GM21367 (cell line): ENCODE measurements at regions not wholly inside any gene's neighbourhood (a gene's known extent, or its start where the extent isn't known, plus 50 kb on each side); places are given as distances from the start of the nearest gene placed in this dataset.

ENCODE experiments used
- ATAC-seq: cut with Tn5 transposase; IDR thresholded peaks from one replicate; pipeline ENCODE4 v1.9.1; 2021; ENCODE audit not compliant: unreplicated experiment

DNA sequence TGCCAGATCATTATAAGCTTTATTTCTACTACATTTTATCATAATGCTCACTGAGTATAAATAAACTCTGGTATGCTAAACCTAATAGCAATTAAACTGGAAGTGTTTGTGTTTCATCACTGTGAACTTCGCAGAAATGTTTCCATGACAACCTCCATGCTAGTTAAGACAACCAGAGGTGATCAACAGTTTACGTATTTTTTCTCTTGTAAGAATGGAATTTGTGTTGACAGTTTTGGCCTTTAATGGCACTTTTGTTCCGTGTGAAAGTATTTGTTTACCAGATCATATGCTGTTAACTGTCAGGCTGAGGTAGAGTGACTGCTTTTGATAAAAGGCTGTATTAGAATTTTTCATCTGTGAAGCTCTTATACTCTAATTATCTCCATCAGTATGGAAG lies 212.1 kb upstream of the PPP1R3A start:
- ATAC-seq: no peak

DNA sequence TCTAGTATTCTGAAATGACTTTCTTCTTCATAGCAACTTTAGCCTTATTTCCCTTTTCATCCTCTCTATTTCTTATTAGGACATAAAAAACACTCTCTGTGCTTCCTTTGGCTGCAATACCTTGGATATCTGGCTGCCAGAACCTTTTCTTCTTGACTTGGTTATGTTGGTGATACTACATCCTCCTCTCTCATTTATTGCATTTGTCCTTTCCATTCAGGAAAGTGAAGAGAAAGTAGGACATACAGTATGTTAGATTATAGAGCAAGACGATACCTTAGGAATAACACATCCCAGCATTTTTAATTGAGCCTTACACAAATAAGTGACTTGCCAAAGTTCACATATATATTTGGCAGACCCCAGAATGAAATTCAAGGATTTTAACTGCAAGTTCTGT lies 210.1 kb upstream of the PPP1R3A start:
- no peak for ATAC-seq

DNA sequence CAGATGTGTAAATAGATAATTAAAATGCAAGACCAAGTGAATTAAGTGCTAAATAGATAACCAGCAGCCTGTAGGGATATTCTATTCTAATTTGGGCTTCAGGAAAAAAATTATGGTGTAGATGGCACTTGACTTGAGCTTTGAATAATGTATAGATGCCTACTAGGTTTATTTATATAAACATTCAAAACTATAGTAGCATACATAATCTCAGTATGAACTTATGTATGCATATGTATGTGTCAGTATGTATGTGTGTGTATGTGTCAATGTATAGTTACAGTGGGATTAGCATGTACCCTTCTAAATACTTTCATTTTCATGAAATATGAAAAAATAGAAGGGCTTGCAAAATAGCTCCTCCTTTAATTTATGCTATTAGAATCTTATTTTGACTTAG lies 207.3 kb upstream of the PPP1R3A start:
- ATAC-seq: no peak

DNA sequence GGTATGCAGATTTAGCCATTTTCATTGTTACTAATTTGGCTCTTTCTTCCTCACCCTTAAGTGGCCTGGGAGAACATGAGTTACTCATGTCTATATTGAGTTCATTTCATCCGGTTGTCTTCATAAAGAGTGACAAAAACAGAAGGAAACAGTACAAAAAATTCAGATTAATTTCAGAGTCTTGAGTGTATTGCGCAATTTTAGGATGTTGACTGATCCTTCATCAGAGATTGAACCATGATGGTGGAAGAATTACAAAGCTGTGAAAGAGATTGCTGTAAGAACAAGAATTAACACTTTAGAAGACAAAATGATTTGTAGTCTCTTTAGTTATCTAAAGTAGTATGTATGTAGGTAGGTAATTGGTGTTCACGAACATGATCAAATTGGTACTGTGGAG lies 194.0 kb upstream of the PPP1R3A start:
- no peak for ATAC-seq

DNA sequence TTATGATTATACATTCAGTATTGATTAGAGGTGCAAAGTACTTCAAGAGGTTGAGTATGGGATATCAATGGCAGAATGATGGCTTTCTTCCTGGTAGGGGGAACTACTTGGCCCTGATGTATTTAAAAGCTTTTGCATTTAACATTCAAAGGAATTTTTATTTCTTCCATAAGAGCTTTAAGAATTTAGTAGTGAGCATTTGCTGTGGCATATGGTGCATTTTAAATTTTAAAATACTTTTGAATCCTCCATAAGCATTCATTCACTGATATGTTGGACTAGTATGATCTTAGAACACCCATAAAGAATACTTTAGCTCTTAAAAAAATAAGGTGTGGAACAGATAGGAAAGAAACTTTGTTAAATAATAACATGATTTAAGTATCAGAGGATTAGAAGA lies 191.9 kb upstream of the PPP1R3A start:
- no peak for ATAC-seq

DNA sequence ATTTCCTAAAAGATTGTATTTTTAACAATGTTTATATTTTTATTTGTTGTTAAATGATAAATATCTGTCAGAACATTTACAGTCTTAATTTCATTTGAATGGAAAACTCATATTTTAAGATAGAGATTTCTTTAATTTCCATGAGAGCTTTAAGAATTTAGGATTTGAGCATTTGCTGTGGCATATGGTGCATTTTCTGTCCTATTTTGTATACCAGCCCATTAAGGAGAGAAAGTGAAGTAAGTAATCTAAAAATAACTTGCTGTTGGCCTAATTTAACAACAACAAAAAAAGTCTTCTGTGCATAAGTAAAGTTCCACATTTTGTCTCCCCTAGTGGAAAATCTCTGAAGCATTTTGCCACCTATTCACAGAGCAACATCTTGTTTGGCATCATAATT lies 190.9 kb upstream of the PPP1R3A start:
- ATAC-seq: no peak

DNA sequence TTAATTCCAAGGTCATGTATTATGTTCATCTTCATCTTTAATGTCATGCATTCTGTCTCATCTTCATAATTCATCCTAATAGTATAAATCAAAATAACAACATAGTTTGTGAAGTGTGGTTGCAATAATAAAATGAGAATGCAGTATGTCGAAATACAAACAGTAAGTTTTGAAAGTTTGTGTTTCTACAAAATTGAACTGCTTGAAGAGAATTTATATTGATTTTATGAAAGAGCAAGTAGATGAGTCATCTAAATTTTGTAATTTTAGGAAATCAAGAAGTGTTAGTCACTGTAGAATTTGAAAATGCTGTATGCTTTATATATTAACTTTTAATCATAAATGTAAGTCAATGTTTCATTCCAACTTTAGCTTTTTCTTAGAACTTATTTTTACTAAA lies 190.5 kb upstream of the PPP1R3A start:
- ATAC-seq: no peak

DNA sequence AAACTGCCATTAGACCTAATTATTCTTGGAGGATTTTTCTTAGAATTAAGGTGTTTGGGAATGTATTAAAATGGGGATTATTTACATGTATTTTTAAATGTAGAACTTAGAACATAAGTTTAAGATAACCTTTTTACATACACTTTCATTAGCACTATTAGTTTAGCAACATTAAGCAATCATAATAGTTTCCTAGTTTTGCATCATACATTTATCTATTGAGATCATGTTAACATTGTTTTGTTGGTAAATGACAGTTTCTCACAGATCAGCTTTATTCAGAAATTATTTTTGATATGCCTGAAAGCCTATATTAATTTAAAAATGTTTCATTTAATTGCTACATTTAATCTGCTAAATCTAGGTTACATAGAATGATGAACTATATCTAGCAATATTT lies 189.7 kb upstream of the PPP1R3A start:
- no peak for ATAC-seq

DNA sequence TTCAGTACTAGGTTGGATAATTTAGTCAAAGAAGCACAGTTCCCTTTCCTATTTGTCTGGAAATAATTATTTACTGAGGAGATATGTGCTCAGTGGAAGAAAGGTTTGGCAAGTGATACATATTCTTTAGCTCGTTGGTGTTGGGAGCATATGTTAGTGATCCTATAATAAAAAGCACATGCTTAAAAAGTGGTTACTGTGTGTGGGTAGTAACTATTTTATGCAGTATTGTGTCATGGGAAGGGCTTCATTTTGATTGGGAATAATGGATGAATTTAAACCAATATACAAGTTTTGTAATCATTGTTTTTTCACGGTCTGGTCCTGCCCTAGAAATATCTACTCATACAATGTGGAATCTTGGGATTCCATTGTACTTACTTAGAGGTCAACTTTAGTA lies 188.7 kb upstream of the PPP1R3A start:
- ATAC-seq: no peak

DNA sequence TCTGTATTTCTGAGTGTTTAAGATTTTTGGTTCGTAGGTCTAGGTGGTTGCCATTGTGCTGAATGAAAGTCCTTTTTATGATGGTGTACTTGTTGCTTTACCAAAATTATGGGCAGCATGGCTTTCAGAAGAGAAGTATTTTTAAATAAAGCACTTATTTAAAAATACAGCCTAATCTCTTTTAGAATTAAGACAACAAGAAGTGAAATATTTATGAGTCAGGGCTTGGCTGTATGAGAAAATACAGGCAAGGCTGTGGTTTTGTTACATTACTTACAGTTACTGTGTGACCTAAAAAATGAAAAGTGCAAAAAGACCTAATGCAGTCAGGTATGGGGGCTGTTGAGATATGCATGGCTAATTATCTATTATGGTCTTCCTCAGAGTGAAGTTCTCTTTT lies 185.2 kb upstream of the PPP1R3A start:
- no peak for ATAC-seq

DNA sequence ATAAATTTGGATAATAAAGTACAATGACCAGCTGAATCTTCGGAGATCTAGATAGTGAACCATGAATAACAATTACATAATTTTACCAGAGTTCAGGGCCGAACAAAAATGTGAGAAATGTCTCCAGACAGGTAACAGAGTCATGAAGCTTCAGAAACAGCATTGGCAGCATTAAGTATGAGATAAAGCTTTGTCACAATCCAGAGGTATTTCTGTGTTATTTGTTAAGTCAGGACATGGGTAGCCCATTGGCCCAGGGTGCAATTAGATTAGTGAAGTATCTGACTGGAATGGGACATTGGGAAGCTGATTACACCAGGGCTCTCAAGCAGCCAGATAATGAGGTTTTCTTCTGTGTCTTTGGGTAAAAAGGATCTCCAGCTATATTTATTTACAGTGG lies 184.2 kb upstream of the PPP1R3A start:
- ATAC-seq: no peak

DNA sequence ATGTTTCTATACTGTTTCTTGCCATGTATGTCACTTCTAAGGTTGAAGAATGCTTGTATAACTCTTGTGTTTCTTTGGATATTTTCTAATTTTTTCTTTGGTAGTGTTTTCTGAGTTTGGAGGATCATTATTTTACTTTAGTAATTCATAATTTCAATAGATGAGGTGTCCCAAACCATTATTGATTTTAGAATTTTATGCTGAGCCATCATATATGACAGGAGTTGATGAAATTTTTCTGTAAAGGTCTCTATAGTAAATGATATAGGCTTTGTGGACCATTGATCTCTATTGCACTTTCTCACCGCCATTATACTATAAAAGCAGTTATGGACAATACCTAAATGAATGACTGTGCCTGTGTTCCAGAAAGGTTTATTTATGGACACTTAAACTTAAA lies 183.3 kb upstream of the PPP1R3A start:
- ATAC-seq: no peak

DNA sequence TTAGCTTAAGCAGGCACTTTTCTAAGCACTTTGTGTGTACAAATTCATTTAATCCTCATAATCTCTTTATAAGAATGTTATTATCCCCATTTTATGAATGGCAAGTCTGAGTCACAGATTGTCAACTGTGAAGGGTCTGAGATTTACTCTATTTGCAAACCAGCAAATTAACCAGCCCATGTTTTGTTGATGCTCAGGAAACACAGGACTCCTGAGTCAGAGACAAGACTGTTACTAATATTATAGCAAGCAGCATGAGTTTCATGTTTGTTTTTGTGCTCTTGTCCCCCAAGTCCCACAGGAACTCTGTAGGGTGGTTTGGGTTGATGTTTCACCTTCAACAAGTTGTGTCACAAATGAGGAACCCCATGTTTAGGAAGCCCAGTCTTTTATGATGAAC lies 182.0 kb upstream of the PPP1R3A start:
- no peak for ATAC-seq

DNA sequence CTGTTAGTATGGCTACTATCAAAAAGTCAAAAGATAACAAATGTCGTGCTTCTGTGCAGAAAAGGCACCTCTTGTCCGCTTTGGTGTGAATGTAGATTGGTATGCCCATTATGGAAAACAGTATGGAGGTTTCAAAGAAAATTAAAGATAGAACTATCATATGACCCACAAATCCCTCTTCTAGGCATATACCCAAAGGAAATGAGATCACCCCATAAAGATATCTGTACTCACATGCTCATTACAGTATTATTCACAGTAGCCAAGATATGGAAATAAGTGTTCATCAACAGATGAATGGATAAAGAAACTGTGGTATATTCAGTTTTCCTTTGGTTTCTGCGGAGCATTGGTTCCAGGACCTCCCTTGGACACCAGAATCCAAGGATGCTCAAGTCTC lies 180.5 kb upstream of the PPP1R3A start:
- ATAC-seq: no peak

DNA sequence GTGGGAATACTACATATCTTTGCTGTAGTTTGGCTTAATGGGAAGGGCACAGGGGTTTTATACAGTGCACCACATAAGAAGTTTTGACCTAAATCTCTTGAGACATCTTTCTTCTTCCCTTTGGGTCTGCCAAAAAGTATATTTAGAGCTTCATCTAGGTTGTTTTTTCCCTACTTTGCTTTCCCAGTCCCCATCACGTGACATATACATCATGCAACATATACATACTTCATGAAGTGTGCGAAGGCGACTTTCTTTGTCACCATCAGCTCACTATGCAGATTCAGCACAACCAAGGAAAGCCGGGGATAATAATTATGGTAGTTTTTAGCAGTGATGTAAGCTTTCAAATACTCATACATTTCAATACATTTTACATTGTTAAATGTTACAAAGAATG lies 177.1 kb upstream of the PPP1R3A start:
- no peak for ATAC-seq

DNA sequence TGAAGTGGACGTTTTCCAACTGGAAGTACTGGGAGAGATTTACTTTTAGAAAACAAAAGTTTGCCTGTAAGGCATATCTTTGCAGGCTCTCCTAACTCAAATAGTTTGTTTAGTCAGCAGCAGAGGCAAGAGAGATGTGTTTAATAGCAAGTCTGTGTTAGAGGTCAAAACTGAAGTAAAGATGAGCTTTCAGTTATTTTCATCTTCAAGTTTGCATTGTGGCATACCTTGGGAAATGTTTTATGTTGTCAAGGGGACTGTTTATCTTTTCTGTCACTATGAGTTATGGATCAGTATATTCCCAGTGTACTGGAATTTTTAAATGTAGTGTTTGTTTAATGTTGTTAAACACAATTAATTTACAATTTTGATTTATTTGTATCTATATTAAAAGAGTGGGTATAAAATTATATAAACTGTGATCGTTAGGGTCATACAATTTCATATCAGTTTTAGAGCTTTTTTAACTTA lies 169.7 kb upstream of the PPP1R3A start:
- ATAC-seq: no peak

DNA sequence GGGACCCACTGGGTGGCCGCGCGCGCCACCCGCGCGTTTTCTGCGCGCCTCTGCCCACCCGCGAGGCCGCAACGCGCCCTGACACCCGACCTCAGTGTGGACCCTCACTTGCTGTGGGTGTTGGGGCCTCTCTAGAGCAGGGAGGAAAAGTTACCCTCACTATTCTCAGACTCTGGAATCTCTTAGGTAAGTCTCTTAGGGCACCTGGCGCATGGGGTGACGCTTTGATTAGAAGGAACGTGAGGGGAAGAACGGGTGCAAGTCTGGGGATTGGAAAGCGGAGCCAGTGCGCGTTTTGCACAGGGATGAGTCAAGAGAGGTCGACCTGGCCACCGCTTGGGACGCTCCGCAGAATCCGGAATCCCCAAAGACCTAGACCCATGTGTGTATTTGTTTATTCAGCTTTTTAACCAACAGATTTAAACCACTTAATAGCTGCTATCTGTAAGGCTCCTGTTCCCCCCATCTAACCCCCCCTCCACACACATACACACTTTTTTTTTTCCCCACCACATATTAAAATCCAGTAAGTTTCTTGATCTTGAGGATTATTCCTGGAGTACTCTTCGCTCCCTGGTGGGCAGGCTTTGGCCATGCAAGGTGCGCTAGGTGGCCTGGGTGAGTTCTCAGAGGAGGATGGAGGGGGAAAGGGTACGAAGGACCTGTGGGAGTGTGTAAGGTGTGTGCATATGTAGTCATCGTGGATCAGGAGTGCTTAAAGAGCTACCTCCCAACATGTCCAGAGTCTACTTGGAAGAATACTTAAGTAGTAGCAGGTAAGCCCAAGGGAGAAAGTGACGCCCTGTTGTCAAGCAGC lies 169.1 kb upstream of the PPP1R3A start:
- no peak for ATAC-seq

DNA sequence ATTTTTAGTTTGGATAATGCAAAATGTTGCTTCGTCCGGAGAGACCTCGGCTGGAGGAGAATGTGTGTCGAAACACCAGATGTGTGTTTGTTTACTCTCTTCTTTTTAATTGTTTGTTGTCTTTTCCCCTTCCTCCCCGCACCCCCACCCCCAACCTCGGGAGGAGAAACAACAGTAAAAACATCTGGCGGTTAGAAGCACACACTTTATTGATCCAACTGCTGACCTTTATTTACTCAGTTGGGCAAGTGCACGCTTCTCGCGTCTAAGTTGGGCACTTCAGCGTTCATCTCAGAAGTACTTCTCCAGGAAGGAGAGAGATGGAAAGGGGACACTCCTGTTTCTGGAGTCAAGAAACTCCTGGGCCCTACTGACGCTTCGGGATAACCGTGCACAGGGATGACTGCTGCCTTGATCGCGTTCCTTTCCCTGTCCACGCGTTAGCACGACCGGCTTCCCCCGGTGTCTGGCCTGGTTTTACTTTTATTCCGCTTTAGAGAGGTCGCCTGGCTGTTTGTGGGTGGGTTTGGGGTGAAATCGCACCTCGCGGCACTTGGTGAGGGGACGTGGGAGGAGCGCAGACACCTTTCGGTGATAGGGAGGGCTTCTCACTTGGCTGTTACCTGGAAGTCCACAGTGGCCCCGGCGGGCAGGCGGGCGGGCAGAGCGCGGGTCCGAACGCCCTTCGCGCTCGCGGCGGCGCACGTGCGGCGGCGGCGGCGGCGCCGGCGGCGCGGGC lies 168.3 kb upstream of the PPP1R3A start:
- no peak for ATAC-seq

DNA sequence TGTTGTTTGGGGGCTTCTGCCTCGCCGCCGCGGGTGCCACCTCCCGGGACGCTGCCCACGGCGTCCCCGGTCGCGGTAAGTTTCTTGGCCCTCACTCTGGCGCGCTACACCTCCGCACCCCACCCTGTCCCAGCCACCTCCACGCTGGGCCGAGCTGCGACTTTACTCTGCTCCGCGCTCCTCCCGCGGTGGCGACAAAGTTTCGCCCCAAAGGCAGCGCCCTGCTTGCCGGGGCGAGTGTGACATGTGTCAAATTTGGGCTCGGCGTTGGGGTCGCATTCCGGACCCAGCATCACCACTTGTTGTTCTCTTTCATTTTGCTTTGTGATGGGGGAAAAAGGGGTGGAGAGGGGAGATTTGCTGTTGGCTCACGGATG lies 167.7 kb upstream of the PPP1R3A start:
- ATAC-seq: no peak

DNA sequence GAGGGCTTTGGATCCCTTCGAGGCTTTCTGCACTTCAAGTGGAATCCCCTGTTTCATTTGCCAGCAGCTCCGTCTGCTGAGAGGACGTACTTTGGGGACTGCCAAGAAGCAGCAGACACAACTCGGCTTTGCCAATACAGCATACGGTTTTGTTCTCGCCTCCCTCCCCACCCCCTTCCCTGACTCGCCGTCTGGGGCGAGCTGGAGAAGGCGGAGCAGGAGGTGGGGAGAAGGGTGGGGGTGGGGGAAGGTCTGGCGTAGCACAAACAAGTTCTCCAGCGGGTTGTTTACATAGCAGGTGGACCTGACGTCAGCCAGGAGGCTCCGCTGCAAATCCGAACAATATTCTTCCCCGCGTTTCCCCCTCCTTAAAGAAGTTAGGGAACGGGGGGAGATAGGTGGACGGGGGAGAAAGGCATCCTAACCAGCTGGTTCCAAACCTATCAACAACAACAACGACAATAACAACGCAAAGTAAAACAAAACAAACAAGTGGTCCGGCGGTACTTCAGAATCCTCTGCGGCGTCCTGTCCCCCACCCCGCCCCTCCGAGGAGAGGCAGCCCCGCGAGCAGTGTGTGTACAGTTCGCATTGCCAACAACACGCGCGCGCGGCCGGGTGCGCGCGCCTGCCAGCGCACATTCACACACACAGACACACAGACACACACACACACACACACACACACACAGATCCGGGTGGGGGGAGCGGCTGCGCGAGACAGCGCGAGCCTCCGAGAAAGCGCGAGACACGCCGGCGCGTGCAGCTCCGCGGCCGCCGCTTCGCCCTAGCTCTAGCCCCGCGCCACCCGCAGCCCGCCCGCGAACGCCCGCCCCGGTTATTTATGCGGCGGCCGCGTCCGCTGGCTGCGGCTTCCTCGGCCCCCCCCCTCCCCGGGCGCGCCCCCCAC lies 167.0 kb upstream of the PPP1R3A start:
- no peak for ATAC-seq

DNA sequence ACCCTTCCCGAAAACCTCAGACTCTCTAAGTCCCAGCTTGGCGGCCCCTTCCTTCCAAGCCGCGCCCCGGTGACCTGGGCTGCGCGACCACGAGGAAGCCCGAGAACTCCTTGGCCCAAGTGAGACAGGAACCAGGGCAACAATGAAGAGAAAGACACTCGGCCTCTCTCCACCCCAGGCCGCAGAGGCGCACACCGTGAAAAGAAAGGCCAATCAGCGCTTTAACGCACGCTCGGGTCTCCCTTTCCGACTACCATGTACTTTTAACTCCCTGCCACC lies 166.4 kb upstream of the PPP1R3A start:
- no peak for ATAC-seq
